CD4-positive, alpha-beta T cell treated with Interleukin-1 beta for 1 hour (primary cell): ENCODE measurements at regions not wholly inside any gene's neighbourhood (a gene's known extent, or its start where the extent isn't known, plus 50 kb on each side); places are given as distances from the start of the nearest gene placed in this dataset.
"Not testable (repeated sequence)": the region's sequence is repeated elsewhere in the genome, so short reads cannot be mapped to it uniquely, and the experiment has no call there.

Source experiments
- DNase-seq, 2 donors: peaks; one replicate each; pipeline ENCODE4 v3.0.0-alpha.2; 2020 to 2022

- DNase-seq = no peak
Observed at GRCh38 chr12:83656004-83656403, 969.3 kb downstream of the TMTC2 start.

GRCh38 chr12:83642205-83642604 lies 955.5 kb downstream of the TMTC2 start:
- DNase-seq = no peak

GRCh38 chr12:83641789-83642188 lies 955.1 kb downstream of the TMTC2 start:
- DNase-seq = no peak

DNA sequence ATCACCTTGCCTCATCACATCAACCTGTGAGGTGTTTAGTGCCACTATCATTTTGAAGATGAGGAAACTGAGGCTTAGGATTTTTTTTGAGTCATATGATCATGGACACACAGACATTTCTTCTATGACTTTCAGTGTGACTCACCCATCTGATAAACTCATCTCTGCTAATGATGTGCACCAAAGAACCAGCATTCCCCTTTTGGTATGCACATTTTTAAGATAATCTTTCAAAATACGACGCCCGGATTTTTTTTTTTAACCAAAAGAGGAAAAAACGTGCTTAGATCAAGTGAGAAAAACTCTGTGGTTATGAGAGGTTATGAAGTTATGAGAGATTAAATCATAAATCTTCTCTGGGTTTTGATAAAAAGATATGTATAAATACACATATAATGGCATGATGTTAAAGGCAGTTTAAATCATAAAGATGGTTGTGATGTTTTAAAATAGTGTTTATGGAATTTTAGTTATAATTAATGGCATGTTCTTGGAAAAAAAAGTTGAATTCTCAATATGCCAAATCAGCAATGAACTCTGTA lies 948.1 kb downstream of the TMTC2 start:
- DNase-seq = no peak

DNA sequence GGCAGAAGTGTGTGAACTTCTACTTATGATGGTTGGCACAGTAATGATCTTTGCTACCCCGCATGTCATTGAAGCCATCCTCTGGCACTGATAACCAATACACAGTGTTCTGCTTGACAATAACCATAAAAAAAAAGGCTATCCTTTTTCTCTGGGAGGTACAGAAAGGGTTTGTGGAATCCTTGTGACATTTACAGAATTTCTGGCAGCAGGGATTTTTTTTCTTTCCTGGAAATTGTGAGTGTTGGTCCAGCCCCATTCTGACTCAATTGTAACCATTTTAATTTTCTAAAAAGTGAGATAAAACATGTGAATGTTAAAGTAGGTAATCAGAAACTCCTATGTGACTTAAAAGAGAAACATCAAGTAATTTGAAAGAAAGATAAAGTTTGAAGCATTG lies 943.8 kb downstream of the TMTC2 start:
- DNase-seq = no peak

GRCh38 chr12:83629931-83630330 lies 943.2 kb downstream of the TMTC2 start:
- no peak for DNase-seq

GRCh38 chr12:83622205-83622604 lies 935.5 kb downstream of the TMTC2 start:
- DNase-seq = no peak

GRCh38 chr12:83619973-83620372 lies 933.3 kb downstream of the TMTC2 start:
- no peak for DNase-seq

DNA sequence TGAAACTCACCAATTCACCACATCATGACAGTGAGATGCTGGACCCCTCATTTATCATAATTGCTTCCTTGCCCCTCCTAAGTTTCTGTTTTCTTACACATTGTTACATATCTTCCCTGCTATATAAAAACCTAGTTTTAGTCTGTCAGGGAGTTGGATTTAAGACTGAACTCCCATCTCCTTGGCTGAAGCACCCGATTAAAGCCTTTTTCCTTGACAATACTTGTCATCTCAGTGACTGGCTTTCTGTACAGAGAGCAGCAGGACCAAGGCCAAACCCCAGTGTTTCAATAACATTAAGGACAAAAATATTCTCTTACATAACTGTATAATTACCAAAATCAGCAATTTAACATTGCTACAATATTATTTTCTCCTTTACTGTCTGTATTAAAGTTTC lies 928.4 kb downstream of the TMTC2 start:
- DNase-seq = no peak

DNA sequence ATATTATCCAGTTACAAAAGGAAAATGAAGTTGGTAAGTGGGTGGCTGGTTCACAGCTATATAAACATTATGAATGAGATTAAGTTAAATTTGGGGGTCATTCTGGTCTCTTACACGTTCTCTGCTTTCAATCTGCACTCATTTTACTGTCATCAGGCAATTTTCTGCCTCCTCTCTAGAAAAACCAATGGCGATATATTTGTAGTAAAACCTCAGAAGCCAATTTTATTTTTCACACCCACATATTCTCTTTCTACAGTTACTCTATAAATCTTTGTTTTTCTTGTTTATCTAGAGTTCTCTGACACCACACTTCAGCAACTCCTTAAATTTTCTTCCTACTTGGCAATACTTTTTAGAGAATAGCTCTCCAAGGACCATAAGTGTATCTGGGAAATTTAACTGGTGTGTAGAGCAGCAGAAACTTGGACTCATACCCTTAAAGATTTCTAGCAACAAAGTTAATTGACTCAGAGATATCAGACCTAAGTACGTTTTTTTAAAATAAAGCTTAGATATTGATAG lies 926.9 kb downstream of the TMTC2 start:
- DNase-seq = no peak

DNA sequence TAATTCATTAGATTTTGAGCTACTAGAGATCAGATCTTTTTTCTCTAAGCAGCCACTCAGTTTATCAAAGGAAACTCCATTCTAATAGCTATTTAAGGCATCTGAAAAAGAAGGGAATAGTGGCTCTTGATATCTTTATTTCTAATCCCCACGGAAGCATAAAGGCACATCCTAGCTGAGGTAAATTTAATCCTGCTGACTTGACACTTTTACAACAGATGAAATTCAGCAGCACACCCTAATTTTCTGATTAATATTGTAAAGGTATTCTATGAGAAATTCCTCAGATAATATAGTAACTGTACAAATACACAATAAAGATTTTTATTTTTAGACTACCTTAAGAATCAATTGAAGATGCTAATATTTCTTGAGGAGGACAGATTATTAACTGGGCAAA lies 916.4 kb downstream of the TMTC2 start:
- DNase-seq = no peak

DNA sequence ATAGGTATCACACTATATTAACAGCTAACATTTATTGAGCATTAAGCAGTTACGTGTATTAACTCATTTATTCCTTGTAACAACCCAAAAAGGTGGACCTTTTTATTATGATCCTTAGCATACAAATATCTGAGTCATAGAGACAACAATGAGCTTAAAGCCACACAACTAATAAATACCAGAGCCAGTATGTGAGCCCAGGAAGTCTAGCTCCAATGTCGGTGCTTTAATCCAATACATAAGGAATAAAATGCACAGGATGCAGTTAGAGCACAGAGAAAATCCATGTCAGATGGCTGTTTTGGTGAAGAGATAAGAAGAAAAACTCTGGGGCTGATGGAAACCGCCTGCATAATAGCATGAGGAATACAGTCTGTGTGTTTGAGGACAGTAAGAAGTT lies 888.6 kb downstream of the TMTC2 start:
- DNase-seq = no peak

DNA sequence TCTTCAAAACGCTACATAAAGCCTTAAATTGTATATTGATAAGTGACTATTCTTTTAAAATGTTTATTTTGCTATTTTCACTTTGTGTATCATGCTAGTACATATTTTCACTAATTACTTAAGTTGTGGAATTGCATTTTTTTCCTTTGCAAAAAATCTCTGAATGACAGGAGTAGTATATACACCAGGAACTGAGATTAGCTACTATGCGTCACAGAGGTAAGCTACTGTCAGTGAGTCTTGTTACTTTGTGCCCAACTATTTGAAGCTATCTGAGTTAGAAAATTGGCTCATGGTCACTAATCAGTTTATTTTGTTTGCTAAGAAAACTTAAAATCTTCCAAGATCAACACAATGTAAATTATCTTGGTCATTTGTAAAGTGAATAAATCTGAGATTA lies 887.4 kb downstream of the TMTC2 start:
- DNase-seq = no peak

DNA sequence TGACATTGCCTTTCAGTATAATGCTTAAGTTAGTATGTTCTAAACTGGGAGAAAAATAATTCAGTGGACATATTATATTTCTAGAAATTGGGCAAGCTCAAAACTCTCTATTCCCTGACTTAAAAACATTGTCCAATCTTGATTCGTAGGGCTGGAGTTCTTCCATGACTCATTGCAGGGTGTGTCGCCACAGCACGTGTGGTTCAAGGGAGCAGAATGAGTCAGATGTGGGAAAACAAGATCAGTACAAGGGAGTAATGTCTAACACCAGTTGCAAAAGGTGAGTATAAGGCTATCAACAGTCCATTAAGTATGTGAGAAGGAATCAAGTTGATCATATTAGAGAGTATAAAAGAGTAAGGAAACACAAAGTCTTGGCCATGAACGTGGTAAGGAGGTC lies 887.0 kb downstream of the TMTC2 start:
- no peak for DNase-seq

DNA sequence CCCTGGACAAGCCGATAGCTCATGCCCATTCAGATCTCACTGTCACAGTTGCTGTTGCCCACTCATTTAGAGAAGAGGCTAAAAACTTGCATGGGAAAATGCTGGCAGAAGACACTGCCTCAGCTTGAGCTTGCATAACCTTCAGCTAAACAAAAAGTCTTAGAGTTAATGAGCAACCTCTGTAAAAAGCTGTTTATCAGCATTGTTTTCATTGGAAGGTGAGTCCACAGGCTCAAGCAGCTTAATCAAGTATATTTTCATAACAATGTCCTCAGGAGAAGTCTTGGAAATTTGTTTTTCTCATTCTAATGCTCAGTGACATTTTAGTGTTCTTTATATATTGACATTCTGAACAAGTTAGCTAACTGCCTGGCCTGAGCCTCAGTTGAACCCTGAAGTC lies 872.9 kb downstream of the TMTC2 start:
- no peak for DNase-seq

DNA sequence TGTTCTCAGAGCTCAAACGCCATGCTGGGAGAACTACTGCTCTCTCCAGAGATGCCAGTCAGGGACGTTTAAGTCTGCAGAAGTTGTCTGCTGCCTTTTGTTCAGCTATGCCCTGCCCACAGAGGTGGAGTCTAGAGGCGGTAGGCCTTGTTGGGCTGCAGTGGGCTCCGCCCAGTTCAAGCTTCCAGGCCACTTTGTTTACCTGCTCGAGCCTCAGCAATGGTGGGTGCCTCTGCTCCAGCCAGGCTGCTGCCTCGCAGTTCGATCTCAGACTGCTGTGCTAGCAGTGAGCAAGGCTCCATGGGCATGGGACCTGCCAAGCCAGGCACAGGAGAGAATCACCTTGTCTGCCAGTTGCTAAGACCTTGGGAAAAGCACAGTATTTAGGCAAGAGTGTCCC lies 869.3 kb downstream of the TMTC2 start:
- not testable (repeated sequence) for DNase-seq

GRCh38 chr12:83541446-83541845 lies 854.7 kb downstream of the TMTC2 start:
- DNase-seq = no peak

- no peak for DNase-seq
Observed at GRCh38 chr12:83538361-83538965, 851.8 kb downstream of the TMTC2 start.

- DNase-seq = no peak
Observed at GRCh38 chr12:83537428-83538053, 850.8 kb downstream of the TMTC2 start.

- DNase-seq = no peak
Observed at GRCh38 chr12:83536496-83536895, 849.8 kb downstream of the TMTC2 start.

DNA sequence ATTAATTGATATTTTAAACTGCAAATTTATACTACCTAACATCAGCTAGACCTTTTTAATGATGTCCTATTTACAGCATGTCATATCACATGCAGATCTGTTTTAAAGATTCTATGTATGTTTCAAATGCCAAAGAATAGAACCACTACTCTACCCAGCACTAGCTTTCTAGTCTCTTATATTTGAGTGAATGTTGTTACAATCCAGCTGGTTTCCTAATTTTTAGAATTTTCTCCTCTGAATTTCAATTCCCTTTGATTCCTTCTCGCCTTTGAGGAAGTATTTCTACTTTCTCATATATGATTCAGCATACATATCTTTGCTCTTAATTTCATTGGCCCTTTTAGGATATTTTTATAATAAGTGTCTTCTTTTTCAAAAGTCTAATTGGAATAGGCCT lies 841.9 kb downstream of the TMTC2 start:
- no peak for DNase-seq

- DNase-seq = no peak
Observed at GRCh38 chr12:83527810-83528209, 841.1 kb downstream of the TMTC2 start.

DNA sequence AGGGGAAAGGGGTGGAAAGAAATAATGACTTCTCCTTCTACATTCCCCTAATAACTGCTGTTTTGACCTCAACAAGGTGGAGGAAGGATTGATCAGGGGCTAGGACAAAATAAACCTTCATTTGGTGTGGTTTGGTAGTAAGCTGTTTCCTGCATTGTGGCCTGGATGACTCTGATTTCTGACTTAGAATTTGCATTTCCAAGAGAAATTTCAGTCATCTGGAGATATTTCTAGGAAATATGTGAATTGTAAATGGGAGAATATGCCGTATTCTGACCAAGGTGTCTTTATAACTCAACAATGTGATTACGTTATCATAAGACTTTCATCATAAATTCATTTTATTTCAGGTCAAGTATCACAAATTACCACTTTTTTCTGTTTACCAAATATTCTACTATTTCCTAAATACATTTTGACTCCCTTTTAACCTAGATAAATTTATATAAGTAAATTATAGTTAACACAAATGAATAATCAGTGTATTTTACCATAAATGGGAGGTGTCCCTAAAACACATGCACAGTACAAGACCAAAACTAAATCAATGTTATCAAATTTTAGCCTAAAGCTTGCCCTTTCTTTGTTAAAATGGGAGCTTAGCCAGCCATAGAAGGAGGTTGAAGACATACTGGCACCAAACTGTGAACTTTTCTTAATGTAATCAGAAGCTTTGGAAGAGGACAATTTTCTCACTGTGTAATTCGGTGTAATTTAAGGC lies 828.8 kb downstream of the TMTC2 start:
- no peak for DNase-seq

GRCh38 chr12:83514372-83514771 lies 827.7 kb downstream of the TMTC2 start:
- DNase-seq = no peak
